KMS-11 (cell line): ENCODE measurements at regions not wholly inside any gene's neighbourhood (a gene's known extent, or its start where the extent isn't known, plus 50 kb on each side); places are given as distances from the start of the nearest gene placed in this dataset.

Experiments
- H2AFZ ChIP-seq: fragments of 200-600 bp; sonication (generic); 2 replicates; pipeline ENCODE4 v1.6.1; 2016; ENCODE audit warnings: antibody characterized with exemption, mixed run types, low read depth
- H3K27ac ChIP-seq: fragments of 200-600 bp; sonication (generic); 2 replicates; pipeline ENCODE4 v1.6.1; 2016; ENCODE audit warnings: mild to moderate bottlenecking, mixed run types
- H3K27me3 ChIP-seq: fragments of 200-600 bp; sonication (generic); 2 replicates; pipeline ENCODE4 v1.6.1; 2017; ENCODE audit warnings: mild to moderate bottlenecking, low read depth, mixed run types, moderate library complexity; ENCODE audit not compliant: insufficient read depth
- H3K36me3 ChIP-seq: fragments of 200-600 bp; sonication (generic); 2 replicates; pipeline ENCODE4 v1.6.1; 2017; ENCODE audit warnings: mild to moderate bottlenecking, mixed run types; ENCODE audit not compliant: insufficient read depth
- H3K4me1 ChIP-seq: fragments of 200-600 bp; sonication (generic); 2 replicates; pipeline ENCODE4 v1.6.1; 2016; ENCODE audit warnings: mild to moderate bottlenecking, low read depth, mixed run types; ENCODE audit not compliant: poor library complexity, severe bottlenecking
- H3K4me2 ChIP-seq: fragments of 200-600 bp; sonication (generic); 2 replicates; pipeline ENCODE4 v1.7.0; 2016; ENCODE audit warnings: mild to moderate bottlenecking, mixed run types
- H3K4me3 ChIP-seq: fragments of 200-600 bp; sonication (generic); IDR thresholded peaks from 2 replicates; pipeline ENCODE4 v1.6.1; 2017; ENCODE audit warnings: low read depth, low read length, mixed read lengths; ENCODE audit not compliant: insufficient read depth
- H3K79me2 ChIP-seq: fragments of 200-600 bp; sonication (generic); 2 replicates; pipeline ENCODE4 v1.6.1; 2016; ENCODE audit warnings: low read depth, mixed run types; ENCODE audit not compliant: insufficient read depth
- H3K9ac ChIP-seq: fragments of 200-600 bp; sonication (generic); 2 replicates; pipeline ENCODE4 v1.6.1; 2016; ENCODE audit warnings: mild to moderate bottlenecking, mixed run types
- H4K20me1 ChIP-seq: fragments of 200-600 bp; sonication (generic); 2 replicates; pipeline ENCODE4 v1.6.1; 2016; ENCODE audit warnings: mild to moderate bottlenecking, mixed run types; ENCODE audit not compliant: insufficient read depth
- TF ChIP-seq, protein P1 (sequence below): fragments of 200-600 bp; sonication (generic); conservative IDR thresholded peaks from 2 replicates; pipeline ENCODE4 v1.6.1; 2017; ENCODE audit warnings: low read depth, mild to moderate bottlenecking, antibody characterized with exemption, low read length, moderate library complexity, mixed read lengths

DNA sequence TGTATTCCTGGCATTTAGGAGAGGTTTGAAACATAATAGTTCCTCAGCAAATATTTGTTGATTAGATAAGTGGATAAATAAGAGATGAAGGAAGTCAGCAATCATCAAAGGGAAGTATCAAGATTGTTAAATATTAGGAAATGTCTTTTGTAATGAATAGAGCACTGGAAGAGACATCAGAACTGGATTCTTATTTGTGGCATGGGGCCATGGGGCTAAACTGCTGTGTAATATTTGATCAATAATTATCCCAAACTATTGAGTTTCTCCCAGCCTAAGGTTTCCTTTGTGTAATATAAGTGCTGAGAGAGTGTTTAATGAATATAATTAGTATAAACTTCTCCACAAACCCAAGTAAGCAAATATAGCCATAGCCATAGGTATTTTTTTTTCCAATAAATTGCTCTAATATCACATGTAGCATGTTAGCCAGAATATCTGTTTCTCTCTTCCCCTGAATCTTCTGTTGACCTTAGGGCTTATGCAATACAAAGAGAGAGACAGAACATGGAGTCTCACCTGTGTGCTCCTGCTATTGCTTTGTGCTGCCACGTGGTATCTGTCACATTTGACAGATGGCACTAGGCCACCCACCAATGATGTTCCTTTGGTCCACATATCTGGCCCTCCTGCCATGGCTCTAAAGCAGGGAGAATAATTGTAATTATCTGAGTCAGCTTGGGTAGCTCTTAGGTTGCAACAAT lies 658.7 kb downstream of the SOX5 start:
- Histone ChIP-seq H4K20me1 (no peaks in the 10 kb centered on the region), H3K27me3 (no peaks in the 10 kb centered on the region), H3K4me2 (no peak overlapping the region), H3K36me3 (no peaks in the 10 kb centered on the region), H3K27ac (no peak overlapping the region), H3K79me2 (no peaks in the 10 kb centered on the region), H3K9ac (no peak overlapping the region), H3K4me1 (no peaks in the 10 kb centered on the region), H3K4me3 (no peak overlapping the region), H2AFZ (no peak overlapping the region)
- TF ChIP-seq, protein P1, sequence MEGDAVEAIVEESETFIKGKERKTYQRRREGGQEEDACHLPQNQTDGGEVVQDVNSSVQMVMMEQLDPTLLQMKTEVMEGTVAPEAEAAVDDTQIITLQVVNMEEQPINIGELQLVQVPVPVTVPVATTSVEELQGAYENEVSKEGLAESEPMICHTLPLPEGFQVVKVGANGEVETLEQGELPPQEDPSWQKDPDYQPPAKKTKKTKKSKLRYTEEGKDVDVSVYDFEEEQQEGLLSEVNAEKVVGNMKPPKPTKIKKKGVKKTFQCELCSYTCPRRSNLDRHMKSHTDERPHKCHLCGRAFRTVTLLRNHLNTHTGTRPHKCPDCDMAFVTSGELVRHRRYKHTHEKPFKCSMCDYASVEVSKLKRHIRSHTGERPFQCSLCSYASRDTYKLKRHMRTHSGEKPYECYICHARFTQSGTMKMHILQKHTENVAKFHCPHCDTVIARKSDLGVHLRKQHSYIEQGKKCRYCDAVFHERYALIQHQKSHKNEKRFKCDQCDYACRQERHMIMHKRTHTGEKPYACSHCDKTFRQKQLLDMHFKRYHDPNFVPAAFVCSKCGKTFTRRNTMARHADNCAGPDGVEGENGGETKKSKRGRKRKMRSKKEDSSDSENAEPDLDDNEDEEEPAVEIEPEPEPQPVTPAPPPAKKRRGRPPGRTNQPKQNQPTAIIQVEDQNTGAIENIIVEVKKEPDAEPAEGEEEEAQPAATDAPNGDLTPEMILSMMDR, result no peak

DNA sequence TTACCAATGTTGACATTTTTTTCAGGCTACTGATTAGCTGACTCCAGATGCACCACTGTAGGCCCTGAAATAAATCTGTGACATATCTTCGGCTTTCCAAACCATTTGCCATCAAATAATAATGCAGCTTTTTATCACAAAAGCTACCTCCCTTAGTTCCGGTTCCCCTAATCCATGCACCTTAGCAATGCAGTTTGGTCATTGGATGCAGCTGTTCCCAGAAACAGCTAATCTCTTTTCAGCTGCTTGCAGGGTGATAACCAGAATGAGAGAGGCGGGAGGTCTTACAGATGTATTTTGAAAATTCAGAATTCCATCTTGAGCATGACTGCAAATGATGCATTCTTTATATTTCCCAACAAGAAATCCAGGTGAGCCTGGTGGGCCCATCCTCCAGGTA lies 646.2 kb downstream of the SOX5 start:
- no peak overlapping the region for H3K9ac ChIP-seq
- H3K27ac ChIP-seq, result no peak overlapping the region
- TF ChIP-seq, protein P1, result no peak
- H3K79me2 ChIP-seq, result no peaks in the 10 kb centered on the region
- no peaks in the 10 kb centered on the region for H4K20me1 ChIP-seq
- H3K4me1 ChIP-seq, result no peaks in the 10 kb centered on the region
- no peaks in the 10 kb centered on the region for H3K27me3 ChIP-seq
- no peaks in the 10 kb centered on the region for H3K36me3 ChIP-seq
- no peak overlapping the region for H3K4me3 ChIP-seq
- H3K4me2 ChIP-seq, result no peak overlapping the region
- H2AFZ ChIP-seq, result no peak overlapping the region

DNA sequence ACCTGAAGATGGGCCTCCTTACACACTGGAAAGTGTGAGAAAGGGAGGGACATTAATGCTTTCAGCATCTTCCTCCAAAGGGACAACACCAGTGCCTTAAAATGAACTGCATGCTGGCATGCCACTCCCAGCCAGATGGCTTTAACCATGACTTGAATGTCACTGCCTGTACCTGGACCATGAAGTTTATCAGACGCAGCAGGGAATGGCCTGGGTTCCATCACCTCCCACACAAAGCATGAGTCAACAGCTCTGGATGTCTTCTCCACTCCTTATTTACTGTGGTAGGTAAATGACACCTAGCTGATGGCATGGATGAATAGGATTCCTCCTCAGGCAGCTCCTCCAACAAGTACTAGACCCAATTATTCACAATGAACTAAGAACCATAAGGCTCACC lies 645.6 kb downstream of the SOX5 start:
- Histone ChIP-seq H3K4me1 (no peaks in the 10 kb centered on the region), H3K9ac (no peak overlapping the region), H3K27me3 (no peaks in the 10 kb centered on the region), H3K36me3 (no peaks in the 10 kb centered on the region), H3K4me3 (no peak overlapping the region), H3K79me2 (no peaks in the 10 kb centered on the region), H4K20me1 (no peaks in the 10 kb centered on the region), H3K4me2 (no peak overlapping the region), H2AFZ (no peak overlapping the region), H3K27ac (no peak overlapping the region)
- TF ChIP-seq, protein P1, result no peak

DNA sequence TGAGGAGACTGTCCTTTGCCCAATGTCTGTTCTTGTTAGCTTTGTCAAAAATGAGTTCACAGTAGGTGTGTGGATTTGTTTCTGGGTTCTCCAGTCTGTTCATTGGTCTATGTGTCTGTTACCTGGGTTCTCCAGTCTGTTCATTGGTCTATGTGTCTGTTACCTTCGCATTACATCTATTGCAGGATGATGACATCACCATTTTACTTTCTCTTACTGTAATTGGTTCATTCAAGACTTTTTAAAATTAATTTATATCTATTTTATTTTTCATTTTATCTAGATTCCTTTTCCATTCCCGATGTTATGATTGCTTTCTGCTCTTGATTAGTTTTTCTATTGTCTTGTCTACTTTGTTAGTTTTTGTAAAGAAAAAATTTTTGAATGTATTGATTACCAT lies 615.5 kb downstream of the SOX5 start:
- Histone ChIP-seq H2AFZ (no peak overlapping the region), H3K79me2 (no peaks in the 10 kb centered on the region), H3K36me3 (no peaks in the 10 kb centered on the region), H3K4me2 (no peak overlapping the region), H4K20me1 (no peaks in the 10 kb centered on the region), H3K4me1 (no peaks in the 10 kb centered on the region), H3K27ac (no peak overlapping the region), H3K9ac (no peak overlapping the region), H3K27me3 (no peaks in the 10 kb centered on the region), H3K4me3 (no peak overlapping the region)
- TF ChIP-seq, protein P1, result no peak
